PFSK-1 (cell line): ENCODE measurements at regions not wholly inside any gene's neighbourhood (a gene's known extent, or its start where the extent isn't known, plus 50 kb on each side); places are given as distances from the start of the nearest gene placed in this dataset.

Experiments used
- FOXP2 ChIP-seq: optimal IDR thresholded peaks from 2 replicates; pipeline ENCODE3; 2011; ENCODE audit warnings: borderline replicate concordance, control low read depth, inconsistent platforms; ENCODE audit not compliant: insufficient read depth; ENCODE audit errors: extremely low read length, extremely low read depth
- POLR2AphosphoS5 ChIP-seq: IDR thresholded peaks from 2 replicates; pipeline ENCODE4 v1.6.1; 2012; ENCODE audit warnings: low read depth, mild to moderate bottlenecking, control low read depth, low read length, moderate library complexity
- SIN3A ChIP-seq: IDR thresholded peaks from 2 replicates; pipeline ENCODE4 v1.6.1; 2012; ENCODE audit warnings: mild to moderate bottlenecking, low read length, moderate library complexity, borderline replicate concordance; ENCODE audit not compliant: insufficient read depth
- TAF1 ChIP-seq: IDR thresholded peaks from 2 replicates; pipeline ENCODE4 v1.6.1; 2012; ENCODE audit warnings: low read length, control low read depth, borderline replicate concordance; ENCODE audit not compliant: insufficient read depth
- TF ChIP-seq, protein P1 (sequence below), 2 experiments: IDR thresholded peaks; 2 replicates each; pipeline versions ENCODE4 v1.6.1 to v1.8.0; 2011 to 2012; ENCODE audit warnings: low read depth in 2 of 2, low read length in 2 of 2, control low read depth in 1 of 2, inconsistent platforms in 1 of 2, mild to moderate bottlenecking in 1 of 2, moderate library complexity in 1 of 2; ENCODE audit not compliant: insufficient read depth in 1 of 2

- no peak for TF ChIP-seq FOXP2
- TF ChIP-seq POLR2AphosphoS5, result no peak
- TF ChIP-seq TAF1, result no peak
- TF ChIP-seq, protein P1, sequence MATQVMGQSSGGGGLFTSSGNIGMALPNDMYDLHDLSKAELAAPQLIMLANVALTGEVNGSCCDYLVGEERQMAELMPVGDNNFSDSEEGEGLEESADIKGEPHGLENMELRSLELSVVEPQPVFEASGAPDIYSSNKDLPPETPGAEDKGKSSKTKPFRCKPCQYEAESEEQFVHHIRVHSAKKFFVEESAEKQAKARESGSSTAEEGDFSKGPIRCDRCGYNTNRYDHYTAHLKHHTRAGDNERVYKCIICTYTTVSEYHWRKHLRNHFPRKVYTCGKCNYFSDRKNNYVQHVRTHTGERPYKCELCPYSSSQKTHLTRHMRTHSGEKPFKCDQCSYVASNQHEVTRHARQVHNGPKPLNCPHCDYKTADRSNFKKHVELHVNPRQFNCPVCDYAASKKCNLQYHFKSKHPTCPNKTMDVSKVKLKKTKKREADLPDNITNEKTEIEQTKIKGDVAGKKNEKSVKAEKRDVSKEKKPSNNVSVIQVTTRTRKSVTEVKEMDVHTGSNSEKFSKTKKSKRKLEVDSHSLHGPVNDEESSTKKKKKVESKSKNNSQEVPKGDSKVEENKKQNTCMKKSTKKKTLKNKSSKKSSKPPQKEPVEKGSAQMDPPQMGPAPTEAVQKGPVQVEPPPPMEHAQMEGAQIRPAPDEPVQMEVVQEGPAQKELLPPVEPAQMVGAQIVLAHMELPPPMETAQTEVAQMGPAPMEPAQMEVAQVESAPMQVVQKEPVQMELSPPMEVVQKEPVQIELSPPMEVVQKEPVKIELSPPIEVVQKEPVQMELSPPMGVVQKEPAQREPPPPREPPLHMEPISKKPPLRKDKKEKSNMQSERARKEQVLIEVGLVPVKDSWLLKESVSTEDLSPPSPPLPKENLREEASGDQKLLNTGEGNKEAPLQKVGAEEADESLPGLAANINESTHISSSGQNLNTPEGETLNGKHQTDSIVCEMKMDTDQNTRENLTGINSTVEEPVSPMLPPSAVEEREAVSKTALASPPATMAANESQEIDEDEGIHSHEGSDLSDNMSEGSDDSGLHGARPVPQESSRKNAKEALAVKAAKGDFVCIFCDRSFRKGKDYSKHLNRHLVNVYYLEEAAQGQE (IDR thresholded peaks at IDR 0.05; ENCODE audit: insufficient read depth in 1 of 2, low read depth in 2 of 2, low read length in 2 of 2), result no peak
- TF ChIP-seq SIN3A, result no peak
These were observed 201.9 kb upstream of the UBASH3B start for GRCh38 chr11:122453586-122453985.

- TF ChIP-seq FOXP2 (no peak), POLR2AphosphoS5 (no peak), TAF1 (no peak), SIN3A (no peak)
- TF ChIP-seq, protein P1 (IDR thresholded peaks at IDR 0.05; ENCODE audit: insufficient read depth in 1 of 2, low read depth in 2 of 2, low read length in 2 of 2), result no peak
These were observed 203.6 kb upstream of the UBASH3B start for GRCh38 chr11:122451911-122452310.

- TF ChIP-seq FOXP2, result no peak
- TF ChIP-seq, protein P1 (IDR thresholded peaks at IDR 0.05; ENCODE audit: insufficient read depth in 1 of 2, low read depth in 2 of 2, low read length in 2 of 2), result no peak
- no peak for TF ChIP-seq SIN3A
These were observed 213.9 kb upstream of the UBASH3B start for GRCh38 chr11:122441666-122442035.

GRCh38 chr11:122440811-122441665 lies 214.5 kb upstream of the UBASH3B start:
- no peak for TF ChIP-seq TAF1
- TF ChIP-seq SIN3A, result no peak
- no peak for TF ChIP-seq FOXP2
- TF ChIP-seq, protein P1 (IDR thresholded peaks at IDR 0.05; ENCODE audit: insufficient read depth in 1 of 2, low read depth in 2 of 2, low read length in 2 of 2), result no peak
- no peak for TF ChIP-seq POLR2AphosphoS5
